Activated B cell treated with CpG ODN at 0.5 μM for 24 hours (primary cell): ENCODE measurements at regions not wholly inside any gene's neighbourhood (a gene's known extent, or its start where the extent isn't known, plus 50 kb on each side); places are given as distances from the start of the nearest gene placed in this dataset.

Experiments
- ATAC-seq: fragments of 200-7000 bp; cut with Tn5 transposase; one replicate; pipeline ENCODE4 v1.10.0; 2021; ENCODE audit warnings: low read depth, mild to moderate bottlenecking, moderate library complexity
- CTCF ChIA-PET: fragments of 350-600 bp; sonication (Branson Sonifier 250); formaldehyde crosslinking; loops from one replicate; lab custom pipeline; 2021; ENCODE audit warnings: antibody characterized with exemption; lab: Charles Lee
- POLR2A ChIA-PET: fragments of 350-600 bp; sonication (Branson Sonifier 250); formaldehyde crosslinking; loops from one replicate; lab custom pipeline; 2021; ENCODE audit warnings: antibody characterized with exemption; lab: Charles Lee
- DNase-seq: peaks from one replicate; pipeline ENCODE4 v3.0.0; 2022
- H3K27ac Mint-ChIP-seq: one replicate; pipeline ENCODE4 v1.8.0; 2020; ENCODE audit warnings: mixed read lengths
- H3K27me3 Mint-ChIP-seq: one replicate; pipeline ENCODE4 v1.8.0; 2021; ENCODE audit warnings: mixed read lengths
- H3K36me3 Mint-ChIP-seq: one replicate; pipeline ENCODE4 v1.8.0; 2021; ENCODE audit warnings: low read depth, mixed read lengths
- H3K4me1 Mint-ChIP-seq: one replicate; pipeline ENCODE4 v1.8.0; 2021; ENCODE audit warnings: mixed read lengths
- H3K4me3 Mint-ChIP-seq: one replicate; pipeline ENCODE4 v1.8.0; 2020; ENCODE audit warnings: mild to moderate bottlenecking, mixed read lengths
- H3K9me3 Mint-ChIP-seq: one replicate; pipeline ENCODE4 v1.8.0; 2020; ENCODE audit warnings: mixed read lengths
- CTCF ChIP-seq: fragments of 200-600 bp; IDR thresholded peaks from one replicate; pipeline ENCODE4 v1.8.0; 2022; ENCODE audit warnings: antibody characterized with exemption, mild to moderate bottlenecking
- intact Hi-C: fragments of 100-400 bp; cut with micrococcal nuclease; formaldehyde crosslinking; loops from one replicate; pipeline ENCODE4 v1.15.1; 2024

GRCh38 chr10:1851762-1852161 lies 114.4 kb upstream of the ADARB2 start:
- ATAC-seq = no peak
- H3K36me3 Mint-ChIP-seq = no peaks in the 10 kb centered on the region
- no peaks in the 10 kb centered on the region for H3K9me3 Mint-ChIP-seq

GRCh38 chr10:1850971-1851527 lies 113.7 kb upstream of the ADARB2 start:
- no peak for DNase-seq
- Mint-ChIP-seq H3K27me3 (peaks cover 2% of the 10 kb centered on the region), H3K36me3 (no peaks in the 10 kb centered on the region), H3K4me1 (no peaks in the 10 kb centered on the region), H3K4me3 (no peak overlapping the region), H3K9me3 (no peaks in the 10 kb centered on the region), H3K27ac (no peak overlapping the region)
- CTCF ChIA-PET = no interaction called here
- POLR2A ChIA-PET = no interaction called here
- ATAC-seq = no peak
- no peak for TF ChIP-seq CTCF
- intact Hi-C loops = no loop called here

More at GRCh38 chr10:1851762-1852161, 114.4 kb upstream of the ADARB2 start:
- H3K27ac Mint-ChIP-seq = no peak overlapping the region
- no peaks in the 10 kb centered on the region for H3K4me1 Mint-ChIP-seq
- POLR2A ChIA-PET = no interaction called here
- CTCF ChIA-PET = no interaction called here
- peaks cover 2% of the 10 kb centered on the region for H3K27me3 Mint-ChIP-seq
- TF ChIP-seq CTCF = no peak
- intact Hi-C loops = no loop called here
- no peak for DNase-seq
- H3K4me3 Mint-ChIP-seq = no peak overlapping the region

- Mint-ChIP-seq H3K4me1 (no peaks in the 10 kb centered on the region), H3K36me3 (no peaks in the 10 kb centered on the region), H3K4me3 (no peak overlapping the region), H3K27ac (no peak overlapping the region), H3K27me3 (peaks cover 3% of the 10 kb centered on the region), H3K9me3 (no peaks in the 10 kb centered on the region)
- ChIA-PET CTCF (no interaction called here), POLR2A (no interaction called here)
- no peak for TF ChIP-seq CTCF
- intact Hi-C loops = no loop called here
- ATAC-seq = no peak
- DNase-seq = no peak
Measured at GRCh38 chr10:1847361-1847760, 110.0 kb upstream of the ADARB2 start.

DNA sequence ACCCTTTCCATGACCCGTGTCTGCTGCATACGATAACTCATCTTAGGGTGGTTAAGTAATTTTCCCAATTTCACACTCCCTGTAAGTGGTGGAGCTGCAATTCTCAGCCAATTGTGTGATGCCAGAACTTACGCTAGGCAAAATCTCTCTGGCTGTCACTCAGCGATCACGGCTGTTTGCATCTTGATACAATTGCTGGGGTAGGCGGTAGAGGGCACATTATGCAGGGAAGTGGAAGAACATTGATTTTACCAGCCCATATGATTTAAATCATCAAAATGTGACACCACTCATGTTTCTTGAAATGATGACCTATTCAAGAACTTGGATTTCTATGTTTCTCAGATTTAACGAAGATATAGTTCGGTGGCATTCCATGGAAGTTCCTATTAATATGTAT lies 108.7 kb upstream of the ADARB2 start:
- ATAC-seq = no peak
- no peaks in the 10 kb centered on the region for H3K9me3 Mint-ChIP-seq
- H3K27me3 Mint-ChIP-seq = peaks cover 3% of the 10 kb centered on the region
- intact Hi-C loops = no loop called here
- no peaks in the 10 kb centered on the region for H3K36me3 Mint-ChIP-seq
- no peak for TF ChIP-seq CTCF
- CTCF ChIA-PET = no interaction called here
- H3K4me1 Mint-ChIP-seq = no peaks in the 10 kb centered on the region
- POLR2A ChIA-PET = no interaction called here
- H3K27ac Mint-ChIP-seq = no peak overlapping the region
- H3K4me3 Mint-ChIP-seq = no peak overlapping the region
- no peak for DNase-seq

DNA sequence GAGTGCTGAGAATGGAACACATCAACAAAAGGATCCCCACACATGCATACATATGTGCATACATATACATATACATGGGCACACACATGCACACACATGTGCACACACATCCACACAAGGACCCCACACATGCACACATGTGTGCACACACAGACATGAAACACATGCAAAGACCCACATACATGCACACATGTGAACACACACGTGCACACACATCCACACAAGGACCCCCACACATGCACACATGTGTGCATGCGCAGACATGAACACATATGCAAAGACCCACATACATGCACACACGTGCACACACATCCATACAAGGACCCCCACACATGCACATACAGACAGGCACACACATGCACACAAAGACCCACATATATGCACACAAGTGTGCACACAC lies 104.4 kb upstream of the ADARB2 start:
- ATAC-seq = no peak
- intact Hi-C loops = no loop called here

More for the DNA sequence above, 104.4 kb upstream of the ADARB2 start:
- TF ChIP-seq CTCF = no peak
- Mint-ChIP-seq H3K27me3 (peaks cover 6% of the 10 kb centered on the region), H3K4me3 (no peak overlapping the region), H3K4me1 (no peaks in the 10 kb centered on the region), H3K9me3 (no peaks in the 10 kb centered on the region), H3K36me3 (no peaks in the 10 kb centered on the region), H3K27ac (no peak overlapping the region)
- no peak for DNase-seq
- ChIA-PET POLR2A (no interaction called here), CTCF (no interaction called here)
